Islet precursor cell (in vitro differentiated cells): ENCODE measurements at regions not wholly inside any gene's neighbourhood (a gene's known extent, or its start where the extent isn't known, plus 50 kb on each side); places are given as distances from the start of the nearest gene placed in this dataset.

Experiments
- DNase-seq: peaks from one replicate; pipeline ENCODE4 v3.0.0-alpha.2; 2018

DNA sequence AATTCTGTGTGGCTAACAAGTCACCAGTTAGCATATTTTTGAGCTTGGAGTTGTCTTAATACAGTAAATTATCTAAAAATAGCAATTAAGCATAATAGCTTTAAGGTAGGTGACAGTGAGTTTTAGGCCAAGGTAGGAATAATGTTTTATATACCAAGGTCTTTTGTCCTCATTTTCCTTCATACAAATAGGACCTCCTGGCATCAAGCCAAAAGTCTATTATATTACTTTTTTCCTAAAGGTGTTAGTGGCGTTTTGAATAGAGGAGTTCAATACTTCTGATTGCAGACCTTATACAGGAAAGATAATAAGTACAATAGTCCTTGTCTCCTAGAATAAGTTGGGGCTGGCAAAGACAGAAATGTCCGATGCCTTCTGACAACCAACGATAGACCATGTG is 2277.7 kb downstream of the TP53TG3F start:
- DNase-seq: no peak

DNA sequence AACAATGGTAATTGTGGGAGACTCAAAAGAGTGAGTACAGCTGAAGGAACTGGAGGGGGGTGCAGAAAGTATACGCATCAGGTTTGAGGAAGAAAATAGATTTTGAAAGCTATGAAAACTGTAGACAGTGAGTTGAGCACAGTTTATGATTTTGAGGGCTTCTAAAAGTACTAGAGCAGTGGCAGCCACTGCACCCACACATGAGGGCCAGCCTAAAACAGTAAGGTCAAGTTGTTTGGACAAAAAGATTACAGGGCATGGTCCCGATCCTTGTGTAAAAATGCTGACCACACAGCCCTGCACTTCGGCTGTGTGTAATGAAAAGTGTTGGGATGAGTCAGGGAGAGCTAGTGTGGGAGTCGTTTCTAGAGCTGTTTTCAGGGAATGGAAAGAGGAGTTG is 2282.1 kb downstream of the TP53TG3F start:
- DNase-seq: no peak

DNA sequence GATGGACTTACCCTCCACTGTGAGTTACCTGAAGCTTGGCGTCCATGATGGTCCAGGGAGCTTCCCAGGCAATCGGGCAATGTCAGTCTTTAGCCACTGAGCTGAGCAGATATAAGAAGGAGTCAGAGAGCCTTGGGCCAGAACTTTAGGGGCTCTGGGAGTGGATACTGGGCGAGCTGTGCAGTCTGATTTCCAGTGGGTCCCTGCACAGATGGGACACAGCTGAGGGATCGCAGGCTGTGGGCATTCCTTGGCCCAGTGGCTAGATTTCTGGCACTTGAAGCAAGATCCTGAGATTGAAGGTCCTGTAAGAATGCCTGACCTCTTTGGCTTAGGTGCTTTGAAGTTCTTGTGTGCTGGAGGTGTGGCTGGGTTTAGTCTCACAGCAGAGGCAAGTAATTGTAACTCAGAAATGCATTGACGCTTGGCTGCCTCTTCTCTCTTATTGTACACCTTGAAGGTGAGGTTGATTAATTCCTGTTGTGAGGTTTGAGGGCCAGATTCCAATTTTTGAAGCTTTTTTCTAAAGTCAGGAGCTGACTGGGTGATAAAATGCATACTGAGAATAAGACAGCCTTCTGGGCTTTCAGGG is 2283.8 kb downstream of the TP53TG3F start:
- peak; percentile 4 for DNase-seq

DNA sequence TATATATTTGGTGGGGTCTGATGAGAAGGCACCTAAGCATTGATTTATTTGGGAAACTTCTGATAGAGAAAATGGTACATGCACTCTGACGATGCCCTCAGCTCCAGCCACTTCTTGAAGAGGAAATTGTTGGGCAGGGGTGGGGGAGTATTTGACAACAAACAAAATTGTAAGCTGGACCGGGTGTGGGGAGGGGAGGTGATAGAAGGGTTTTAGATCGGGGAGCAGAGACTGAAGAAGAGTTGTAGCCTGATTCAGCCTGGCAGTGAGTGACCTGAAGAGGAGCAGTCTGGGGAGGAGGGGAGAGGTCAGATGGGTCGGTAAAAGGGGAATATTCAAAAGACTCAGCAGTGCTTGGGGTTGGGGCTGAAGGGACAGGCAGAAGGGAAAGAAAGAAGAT is 2284.7 kb downstream of the TP53TG3F start:
- DNase-seq: no peak

DNA sequence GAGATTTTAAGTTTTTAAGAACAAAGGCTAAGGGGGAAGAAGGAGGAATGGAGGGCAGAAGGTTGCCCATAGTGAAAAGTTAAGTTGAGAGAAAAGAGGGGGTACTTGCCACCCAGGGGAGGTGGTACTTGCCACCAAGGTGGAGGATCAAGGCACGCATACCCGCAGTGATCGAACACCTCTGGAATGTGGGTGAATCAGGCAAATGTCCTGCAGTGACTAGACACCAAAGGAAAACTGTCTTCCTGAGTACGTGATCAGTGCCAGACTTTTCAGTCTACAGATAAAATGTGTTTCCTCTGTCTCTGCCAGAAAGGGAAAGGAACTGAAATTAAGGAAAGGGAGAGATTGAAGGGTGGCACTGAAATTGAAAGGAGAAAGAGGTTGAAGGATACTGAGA is 2285.3 kb downstream of the TP53TG3F start:
- no peak for DNase-seq

DNA sequence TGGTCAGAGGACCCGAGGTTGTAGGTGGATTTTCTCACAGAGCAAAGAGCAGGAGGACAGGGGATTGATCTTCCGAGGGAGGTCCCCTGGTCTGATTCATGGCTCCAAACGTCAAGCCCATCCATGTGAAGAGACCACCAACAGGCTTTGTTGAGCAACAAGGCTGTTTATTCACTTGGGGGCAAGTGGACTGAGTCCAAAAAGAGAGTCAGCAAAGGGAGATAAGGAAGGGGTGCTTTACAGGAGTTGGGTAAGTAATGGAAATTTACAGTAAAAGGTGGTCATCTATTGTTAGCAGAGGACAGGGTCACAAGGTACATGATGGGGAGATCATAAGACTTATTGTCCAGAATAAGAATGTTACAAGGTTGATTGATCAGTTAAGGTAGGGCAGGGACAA is 2285.8 kb downstream of the TP53TG3F start:
- DNase-seq: no peak

DNA sequence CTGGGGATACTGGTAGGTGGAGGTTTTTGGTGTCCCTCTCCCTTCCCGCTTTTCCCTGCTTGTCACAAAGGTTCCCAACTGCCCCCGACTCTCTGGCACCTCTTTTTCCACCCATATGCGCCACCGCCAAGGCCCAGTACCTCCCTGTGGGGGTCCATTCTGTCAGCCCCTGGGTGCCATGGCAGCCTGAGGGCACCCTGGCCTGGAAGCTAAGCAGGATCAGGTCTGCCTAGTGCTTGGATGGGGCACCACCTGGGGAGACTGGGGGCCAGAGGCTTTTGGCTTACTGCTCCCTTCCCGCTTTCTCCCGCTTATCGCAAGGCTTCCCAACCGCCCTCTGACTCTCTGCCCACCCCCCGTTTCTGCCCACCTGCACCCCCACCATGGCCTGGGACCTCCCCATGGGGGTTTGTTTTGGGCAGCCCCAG is 2286.4 kb downstream of the TP53TG3F start:
- peak; percentile 12 for DNase-seq

DNA sequence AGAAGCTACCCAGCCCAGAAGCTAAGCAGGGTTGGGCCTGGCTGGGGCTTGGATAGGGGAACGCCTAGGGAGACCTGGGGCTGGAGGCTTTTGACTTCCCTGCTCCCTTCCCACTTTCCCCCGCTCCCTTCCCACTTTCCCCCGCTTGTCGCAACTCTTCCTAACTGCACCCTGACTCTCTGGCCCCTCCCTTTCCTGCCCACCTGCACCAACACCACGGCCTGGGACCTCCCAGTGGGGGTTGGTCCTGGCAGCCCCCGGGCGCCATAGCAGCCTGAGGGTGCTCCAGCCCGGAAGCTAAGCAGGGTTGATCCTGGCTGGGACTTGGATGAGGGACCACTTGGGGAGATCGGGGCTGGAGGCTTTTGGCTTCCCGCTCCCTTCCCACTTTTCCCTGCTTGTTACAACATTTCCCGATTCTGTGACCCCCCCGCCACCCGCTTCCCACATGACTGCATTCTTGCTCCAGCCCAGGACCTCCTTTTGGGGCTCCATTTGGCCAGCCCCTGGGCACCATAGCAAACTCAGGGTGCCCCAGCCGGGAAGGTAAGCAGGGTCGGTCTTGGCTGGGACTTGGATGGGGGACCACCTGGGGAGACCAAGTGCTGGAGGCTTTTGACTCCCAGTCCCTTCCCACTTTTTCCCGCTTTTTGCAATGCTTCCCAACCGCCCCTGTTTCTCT is 2287.0 kb downstream of the TP53TG3F start:
- DNase-seq: no peak

DNA sequence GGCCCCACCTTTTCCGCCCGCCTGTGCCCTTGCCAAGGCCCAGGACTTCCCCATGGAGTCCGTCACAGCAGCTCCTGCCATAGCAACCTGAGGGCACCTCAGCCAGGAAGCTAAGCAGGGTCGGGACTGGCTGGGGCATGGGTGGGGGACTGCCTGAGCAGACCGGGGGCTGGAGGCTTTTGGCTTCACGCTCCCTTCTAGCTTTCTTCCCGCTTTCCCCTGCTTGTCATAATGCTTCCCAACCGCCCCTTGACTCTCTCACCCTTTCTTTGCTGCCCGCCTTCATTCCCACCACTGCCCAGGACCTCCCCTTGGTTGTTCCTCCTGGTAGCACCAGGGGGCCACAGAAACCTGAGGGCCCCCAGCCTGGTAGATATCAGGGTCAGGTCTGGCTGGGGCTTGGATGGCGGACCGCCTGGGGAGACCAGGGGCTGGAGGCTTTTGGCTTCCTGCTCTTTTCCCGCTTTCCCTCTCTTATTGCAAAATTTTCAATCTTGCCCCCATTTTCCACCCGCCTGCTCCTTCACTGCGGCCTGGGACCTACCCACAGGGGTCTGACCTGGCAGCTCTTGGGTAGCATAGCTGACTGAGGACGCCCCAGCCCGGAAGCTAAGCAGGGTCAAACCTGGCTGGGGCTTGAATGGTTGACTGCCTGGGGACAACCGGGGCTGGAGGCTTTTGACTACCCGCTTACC is 2287.7 kb downstream of the TP53TG3F start:
- peak; percentile 23 for DNase-seq

DNA sequence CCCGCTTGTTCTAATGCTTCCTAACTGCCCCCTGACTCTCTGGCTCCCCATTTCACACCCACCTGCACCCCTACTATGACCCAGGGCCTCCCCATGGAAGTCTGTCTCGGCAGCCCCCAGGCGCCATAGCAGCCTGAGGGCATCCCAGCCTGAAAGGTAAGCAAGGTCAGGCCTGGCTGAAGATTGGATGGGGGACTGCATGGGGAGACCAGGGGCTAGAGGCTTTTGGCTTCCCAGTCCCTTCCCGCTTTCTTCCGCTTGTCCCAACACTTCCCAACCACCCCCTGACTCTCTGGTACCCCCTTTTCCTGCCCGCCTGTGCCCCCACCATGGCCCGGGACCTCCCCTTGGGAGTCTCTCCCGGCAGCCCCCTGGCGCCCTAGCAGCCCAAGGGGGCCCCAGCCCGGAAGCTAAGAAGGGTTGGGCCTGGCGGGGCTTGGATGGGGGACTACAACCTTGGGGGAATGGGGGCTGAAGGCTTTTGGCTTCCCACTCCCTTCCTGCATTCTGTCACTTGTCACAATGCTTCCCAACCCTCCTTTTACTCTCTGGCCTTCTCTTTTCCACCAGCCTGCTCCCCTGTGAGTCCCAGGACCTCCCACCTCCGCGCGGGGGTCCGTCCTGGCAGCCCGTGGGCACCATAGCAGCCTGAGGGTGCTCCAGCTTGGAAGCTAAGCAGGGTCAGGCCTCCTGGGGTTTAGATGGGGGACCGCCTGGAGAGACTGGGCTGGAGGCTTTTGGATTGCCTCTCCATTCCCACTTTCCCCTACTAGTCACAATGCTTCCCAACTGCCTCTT is 2288.4 kb downstream of the TP53TG3F start:
- DNase-seq: no peak

DNA sequence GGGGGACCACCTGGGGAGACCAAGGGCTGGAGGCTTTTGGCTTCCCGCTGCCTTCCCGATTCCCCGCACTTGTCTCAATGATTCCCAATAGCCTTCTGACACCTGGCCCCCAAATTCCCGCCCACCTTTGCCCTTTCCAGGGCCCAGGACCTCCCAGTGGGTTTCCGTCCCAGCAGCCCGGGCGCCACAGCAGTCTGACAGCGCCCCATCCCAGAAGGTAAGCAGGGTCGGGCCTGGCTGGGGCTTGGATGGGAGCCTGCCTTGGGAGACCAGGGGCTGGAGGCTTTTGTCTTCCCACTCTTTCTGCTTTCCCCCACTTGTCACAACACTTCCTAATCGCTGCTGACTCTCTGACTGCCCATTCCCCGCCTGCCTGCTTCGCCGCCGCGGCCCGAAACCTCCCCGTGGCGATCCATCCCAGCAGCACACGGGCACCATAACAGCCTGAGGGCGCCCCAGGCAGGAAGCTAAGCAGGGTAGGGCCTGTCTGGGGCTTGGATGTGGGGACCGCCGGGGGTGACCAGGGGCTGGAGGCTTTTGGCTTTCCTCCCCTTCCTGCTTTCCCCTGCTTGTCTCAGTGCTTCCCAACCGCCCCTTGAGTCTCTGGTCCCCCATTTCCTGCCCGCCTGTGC is 2289.3 kb downstream of the TP53TG3F start:
- no peak for DNase-seq

DNA sequence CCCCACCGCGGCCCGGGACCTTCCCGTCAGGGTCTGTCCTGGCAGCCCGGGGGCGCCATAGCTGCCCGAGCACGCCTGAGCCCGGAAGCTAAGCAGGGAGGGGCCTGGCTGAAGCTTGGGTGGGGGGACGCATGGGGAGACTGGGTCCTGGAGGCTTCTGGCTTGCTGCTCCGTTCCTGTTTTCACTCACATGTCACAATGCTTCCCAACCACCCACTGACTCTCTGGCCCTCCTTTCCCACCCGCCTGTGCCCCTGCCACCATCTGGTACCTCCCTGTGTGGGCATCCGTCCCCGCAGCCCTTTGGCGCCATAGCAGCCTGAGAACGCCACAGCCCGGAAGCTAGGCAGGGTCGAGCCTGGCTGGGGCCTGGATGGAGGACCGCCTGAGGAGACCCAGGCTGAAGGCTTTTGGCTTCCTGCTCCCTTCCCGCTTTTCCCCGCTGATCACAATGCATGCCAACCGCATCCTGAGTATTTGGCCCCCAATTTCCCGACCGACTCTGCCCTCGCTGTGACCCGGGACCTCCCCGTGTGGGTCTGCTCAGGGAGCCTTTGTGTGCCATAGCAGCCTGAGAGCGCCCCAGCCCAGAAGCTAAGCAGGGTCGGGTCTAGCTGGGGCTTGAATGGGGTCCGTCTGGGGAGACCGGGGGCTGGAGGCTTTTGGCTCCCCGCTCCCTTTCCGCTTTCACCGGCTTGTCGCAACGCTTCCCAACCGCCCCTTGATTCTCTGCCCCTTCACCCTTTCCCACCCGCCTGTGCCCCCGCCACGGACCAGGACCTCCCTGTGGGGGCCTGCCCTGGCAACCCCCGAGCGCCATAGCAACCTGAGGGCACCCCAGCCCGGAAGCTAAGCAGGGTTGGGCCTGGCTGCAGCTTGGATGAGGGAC is 2290.1 kb downstream of the TP53TG3F start:
- DNase-seq: peak; percentile 38

DNA sequence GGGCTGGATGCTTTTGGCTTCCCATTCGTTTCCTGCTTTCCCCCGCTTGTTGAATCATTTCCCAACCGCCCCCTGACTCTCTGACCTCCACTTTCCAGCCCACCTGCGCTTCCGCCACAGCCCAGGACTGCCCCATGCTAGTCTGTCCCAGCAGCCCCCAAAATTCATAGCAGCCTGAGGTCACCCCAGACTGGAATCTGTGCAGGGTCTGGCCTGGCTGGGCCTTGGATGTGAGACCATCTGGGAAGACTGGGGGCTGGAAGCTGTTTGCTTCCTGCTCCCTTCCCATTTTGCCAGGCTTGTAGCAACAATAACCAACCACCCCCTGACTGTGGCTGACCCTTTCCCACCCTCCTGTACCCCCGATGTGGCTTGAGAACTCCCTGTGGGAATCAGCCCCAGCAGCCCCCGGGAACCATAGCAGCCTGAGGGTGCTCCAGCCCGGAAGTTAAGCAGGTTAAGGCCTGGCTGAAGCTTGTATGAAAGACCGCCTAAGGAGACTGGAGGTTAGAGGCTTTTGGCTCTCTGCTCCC is 2290.8 kb downstream of the TP53TG3F start:
- DNase-seq: no peak

DNA sequence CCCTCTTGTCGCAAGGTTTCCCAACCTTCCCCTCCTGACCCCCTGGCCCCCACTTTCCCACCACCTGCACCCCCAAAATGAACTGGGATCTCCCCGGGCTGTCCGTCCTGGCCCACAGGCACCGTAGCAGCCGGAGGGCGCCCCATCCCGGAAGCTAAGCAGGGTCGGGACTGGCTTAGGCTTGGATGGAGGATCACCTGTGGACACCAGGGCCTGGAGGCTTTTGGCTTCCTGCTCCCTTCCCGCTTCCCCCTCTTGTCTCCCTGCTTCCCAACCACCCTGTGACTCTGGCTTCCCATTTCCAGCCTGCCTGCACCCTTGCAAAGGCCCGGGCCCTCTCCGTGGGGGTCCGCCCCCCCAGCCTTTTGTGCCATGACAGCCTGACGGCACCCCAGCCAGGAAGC is 2291.3 kb downstream of the TP53TG3F start:
- no peak for DNase-seq

DNA sequence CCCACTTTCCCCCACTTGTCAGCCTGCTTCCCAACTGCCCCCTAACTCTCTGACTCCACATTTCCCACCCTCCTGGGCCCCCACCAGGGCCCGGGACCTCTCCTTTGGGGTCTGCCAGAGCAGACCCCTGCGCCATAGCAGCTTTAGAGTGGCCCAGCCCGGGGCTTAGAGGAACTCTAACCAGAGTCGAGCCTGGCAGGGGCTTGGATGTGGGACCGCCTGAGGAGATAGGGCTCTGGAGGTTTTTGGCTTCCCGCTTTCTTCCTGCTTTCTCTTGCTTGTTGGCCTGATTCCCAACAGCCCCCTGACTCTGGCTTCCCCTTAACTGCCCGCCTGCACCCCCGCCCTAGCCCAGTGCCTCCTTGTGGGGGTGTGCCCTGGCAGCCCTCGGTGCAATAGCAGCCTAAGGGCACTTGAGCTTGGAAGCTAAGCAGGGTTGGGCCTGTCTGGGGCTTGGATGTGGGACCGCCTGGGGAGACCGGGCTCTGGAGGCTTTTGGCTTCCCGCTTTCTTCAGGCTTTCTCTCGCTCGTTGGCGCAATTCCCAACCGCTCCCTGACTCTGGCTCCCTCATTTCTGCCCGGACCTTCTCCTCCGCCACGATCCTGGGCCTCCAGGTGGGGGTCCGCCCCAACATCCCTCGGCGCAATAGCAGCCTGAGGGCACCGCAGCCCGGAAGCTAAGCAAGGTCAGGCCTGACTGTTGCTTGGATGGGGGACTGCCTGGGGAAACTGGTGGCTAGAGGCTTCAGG is 2292.0 kb downstream of the TP53TG3F start:
- DNase-seq: no peak

DNA sequence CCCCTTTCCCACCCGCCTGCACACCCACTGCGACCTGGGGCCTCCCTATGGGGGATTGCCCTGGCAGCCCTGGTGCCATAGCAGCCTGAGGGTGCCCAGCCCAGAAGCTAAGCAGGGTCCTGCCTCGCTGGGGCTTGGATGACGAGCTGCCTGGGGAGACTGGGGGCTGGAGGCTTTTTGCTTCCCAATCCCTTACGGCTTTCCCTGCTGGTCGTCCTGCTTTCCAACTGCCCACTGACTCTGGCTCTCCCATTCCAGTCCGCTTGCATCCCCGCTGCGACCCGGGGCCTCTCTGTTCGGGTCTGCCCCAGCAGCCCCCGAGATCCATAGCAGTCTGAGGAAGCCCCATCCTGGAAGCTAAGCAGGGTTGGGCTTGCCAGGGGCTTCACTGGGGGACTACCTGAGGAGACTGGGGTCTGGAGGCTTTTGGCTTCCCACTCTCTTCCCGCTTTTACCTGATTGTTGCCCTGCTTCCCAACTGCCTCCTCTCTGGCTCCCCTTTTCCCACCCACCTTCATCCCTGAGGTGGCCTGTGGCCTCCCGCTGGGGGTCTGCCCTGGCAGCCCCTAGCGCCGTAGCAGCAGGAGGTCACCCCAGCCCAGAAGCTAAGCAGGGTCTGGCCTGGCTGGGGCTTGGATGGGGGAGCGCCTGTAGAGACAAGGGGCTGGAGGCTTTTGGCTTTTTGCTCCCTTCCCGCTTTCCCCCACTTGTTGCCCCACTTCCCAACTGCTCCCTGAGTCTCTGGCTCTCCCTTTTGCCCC is 2292.8 kb downstream of the TP53TG3F start:
- DNase-seq: no peak

DNA sequence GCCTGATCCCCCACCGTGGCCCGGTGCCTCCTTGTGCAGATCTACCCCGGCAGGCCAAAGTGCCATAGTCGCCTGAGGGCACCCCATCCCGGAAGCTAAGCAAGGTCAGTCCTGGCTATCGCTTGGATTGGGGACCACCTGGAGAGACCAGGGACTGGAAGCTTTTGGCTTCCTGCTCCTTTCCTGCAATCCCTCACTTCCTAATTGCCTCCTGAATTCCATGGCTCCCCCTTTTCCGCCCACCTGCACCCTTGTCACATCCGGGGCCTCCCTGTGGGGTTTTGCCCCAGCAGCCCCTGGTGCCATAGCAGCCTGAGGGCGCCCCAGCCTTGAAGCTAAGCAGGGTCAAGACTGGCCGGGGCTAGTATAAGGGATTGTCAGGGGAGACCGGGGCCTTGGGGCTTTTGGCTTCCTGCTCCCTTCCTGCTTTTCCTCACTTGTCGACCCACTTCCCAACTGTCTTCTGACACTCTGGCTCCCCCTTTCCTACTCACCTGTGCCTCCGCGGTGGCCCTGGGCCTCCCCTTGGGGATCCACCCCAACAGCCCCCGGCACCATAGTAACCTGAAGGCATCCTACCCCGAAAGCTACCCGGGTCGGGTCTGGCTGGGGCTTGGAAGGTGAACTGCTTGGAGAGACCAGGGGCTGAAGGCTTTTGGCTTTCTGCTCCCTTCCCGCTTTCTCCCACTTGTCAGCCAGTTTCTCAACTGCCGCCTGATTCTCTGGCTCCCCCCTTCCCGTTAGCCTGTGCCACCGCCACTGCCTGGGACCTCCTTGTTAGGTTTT is 2293.6 kb downstream of the TP53TG3F start:
- DNase-seq: no peak

DNA sequence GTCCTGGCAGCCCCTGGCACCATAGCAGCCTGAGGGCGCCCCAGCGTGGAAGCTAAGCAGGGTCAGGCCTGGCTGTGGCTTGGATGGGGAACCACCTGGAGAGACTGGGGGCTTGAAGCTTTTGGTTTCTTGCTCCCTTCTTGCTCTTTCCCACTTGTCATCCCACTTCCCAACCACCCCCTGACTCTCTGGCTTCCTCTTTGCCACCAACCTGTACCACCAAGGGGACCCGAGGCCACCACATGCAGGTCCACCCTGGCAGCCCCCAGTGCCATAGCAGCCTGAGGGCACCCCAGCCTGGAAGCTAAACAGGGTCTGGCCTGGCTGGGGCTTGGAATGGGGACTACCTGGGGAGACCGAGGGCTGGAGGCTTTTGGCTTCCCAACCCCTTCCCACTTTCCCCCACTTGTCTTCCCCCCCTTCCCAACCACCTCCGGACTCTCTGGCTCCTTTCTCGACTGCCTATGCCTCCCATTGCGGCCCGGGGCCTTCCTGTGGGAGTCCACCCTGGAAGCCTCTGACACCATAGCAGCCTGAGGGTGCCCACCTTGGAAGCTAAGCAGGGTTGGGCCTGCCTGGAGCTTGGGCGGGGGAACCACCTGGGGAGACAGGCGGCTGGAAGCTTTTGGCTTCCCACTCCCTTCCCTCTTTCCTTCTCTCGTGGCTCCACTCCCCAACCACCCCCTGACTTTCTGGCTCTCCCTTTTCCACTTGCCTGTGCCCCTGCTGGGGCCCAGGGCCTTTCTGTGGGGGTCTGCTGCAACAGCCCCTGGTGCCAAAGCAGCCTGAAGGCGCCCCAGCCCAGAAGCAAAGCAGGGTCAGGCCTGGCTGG is 2294.4 kb downstream of the TP53TG3F start:
- no peak for DNase-seq
